Vagina (tissue), 2 donors: ENCODE measurements at regions not wholly inside any gene's neighbourhood (a gene's known extent, or its start where the extent isn't known, plus 50 kb on each side); places are given as distances from the start of the nearest gene placed in this dataset.
"Not testable (repeated sequence)": the region's sequence is repeated elsewhere in the genome, so short reads cannot be mapped to it uniquely, and the experiment has no call there.

Source experiments
- DNase-seq, 2 donors: peaks; one replicate each; pipeline ENCODE4 v3.0.0-alpha.2; 2017; ENCODE audit errors: extremely low spot score in 2 of 2
- H3K27ac ChIP-seq: fragments of 200-600 bp; sonication (generic); one replicate; pipeline ENCODE4 v1.5.1; 2019
- H3K27me3 ChIP-seq: fragments of 200-600 bp; sonication (generic); one replicate; pipeline ENCODE4 v1.5.1; 2019
- H3K36me3 ChIP-seq, 2 donors: fragments of 200-600 bp; sonication (generic); one replicate each; pipeline ENCODE4 v1.5.1; 2017 to 2019
- H3K4me1 ChIP-seq: fragments of 200-600 bp; sonication (generic); one replicate; pipeline ENCODE4 v1.5.1; 2019
- H3K4me3 ChIP-seq, 2 donors: fragments of 200-600 bp; sonication (generic); 1 replicate in 1 of 2; 2 replicates in 1 of 2; pipeline ENCODE4 v1.5.1; 2016 to 2019
- H3K9me3 ChIP-seq: fragments of 200-600 bp; sonication (generic); one replicate; pipeline ENCODE4 v1.5.1; 2019
- CTCF ChIP-seq, 3 experiments: fragments of 450-650 bp in 2 of 3; fragments of 200-600 bp in 1 of 3; sonication (generic) in 1 of 3; IDR thresholded peaks; one replicate each; pipeline ENCODE4 v1.5.1; 2017 to 2019; ENCODE audit warnings: antibody characterized with exemption in 3 of 3, mild to moderate bottlenecking in 2 of 3, moderate library complexity in 2 of 3
- POLR2A ChIP-seq, 2 donors: fragments of 450-650 bp; IDR thresholded peaks; one replicate each; pipeline ENCODE4 v1.6.1; 2017; ENCODE audit warnings: antibody characterized with exemption in 2 of 2, mild to moderate bottlenecking in 2 of 2, moderate library complexity in 2 of 2
- POLR2AphosphoS5 ChIP-seq, 2 donors: sonication (generic); formaldehyde crosslinking; IDR thresholded peaks; one replicate each; pipeline ENCODE4 v1.9.0; 2017; ENCODE audit warnings: antibody characterized with exemption in 2 of 2, mild to moderate bottlenecking in 2 of 2, low read depth in 1 of 2; ENCODE audit not compliant: insufficient read depth in 1 of 2
- intact Hi-C: fragments of 100-400 bp; cut with DNase I; formaldehyde crosslinking; loops from one replicate; pipeline ENCODE4 v1.15.1; 2023

DNA sequence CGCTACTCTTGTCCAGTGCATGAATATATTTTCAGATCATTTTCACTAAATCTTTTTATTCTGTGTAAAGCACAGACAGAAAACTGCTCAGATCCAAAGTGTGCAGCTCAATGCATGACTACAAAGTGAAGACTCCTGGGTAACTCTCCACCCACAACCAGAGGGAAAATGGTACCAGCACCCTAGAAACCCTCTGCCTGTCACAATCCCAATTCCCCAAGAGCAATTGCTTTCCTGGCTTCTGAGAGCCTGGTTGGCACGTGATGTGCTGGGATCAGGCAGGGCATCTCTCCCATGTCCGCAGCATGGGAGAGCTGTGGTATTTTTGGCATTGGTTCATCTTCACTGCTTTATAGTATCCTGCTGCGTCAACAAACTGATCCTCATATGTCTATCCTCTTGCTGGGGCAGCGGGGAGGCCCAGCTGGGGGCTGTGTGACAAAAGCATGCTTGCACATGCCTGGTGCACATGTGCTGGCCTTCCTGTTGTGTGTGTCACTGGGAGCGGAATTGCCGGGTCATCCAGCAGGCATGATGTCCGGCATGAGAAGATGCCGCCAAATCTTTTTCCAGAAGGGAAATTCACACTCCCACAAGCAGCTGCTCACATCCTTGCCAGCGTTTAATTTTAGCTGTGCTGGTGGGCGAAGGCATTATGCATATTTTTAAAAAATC lies 278.9 kb upstream of the FOXF1 start:
- DNase-seq: no peak
- Histone ChIP-seq H3K9me3 (no peaks in the 10 kb centered on the region), H3K27me3 (no peaks in the 10 kb centered on the region), H3K4me1 (no peaks in the 10 kb centered on the region), H3K36me3 (no peaks in the 10 kb centered on the region), H3K27ac (no peak overlapping the region), H3K4me3 (no peak overlapping the region)
- TF ChIP-seq CTCF (IDR thresholded peaks at IDR 0.05) (no peak), POLR2AphosphoS5 (IDR thresholded peaks at IDR 0.05; ENCODE audit: insufficient read depth in 1 of 2, low read depth in 1 of 2) (no peak), POLR2A (IDR thresholded peaks at IDR 0.05) (no peak)
- intact Hi-C loops: no loop called here

GRCh38 chr16:86231996-86232350 lies 278.4 kb upstream of the FOXF1 start:
- Histone ChIP-seq H3K9me3 (no peaks in the 10 kb centered on the region), H3K4me1 (no peaks in the 10 kb centered on the region), H3K36me3 (no peaks in the 10 kb centered on the region), H3K4me3 (no peak overlapping the region), H3K27ac (no peak overlapping the region), H3K27me3 (no peaks in the 10 kb centered on the region)
- no peak for DNase-seq
- intact Hi-C loops: no loop called here
- TF ChIP-seq POLR2AphosphoS5 (IDR thresholded peaks at IDR 0.05; ENCODE audit: insufficient read depth in 1 of 2, low read depth in 1 of 2) (no peak), POLR2A (IDR thresholded peaks at IDR 0.05) (no peak), CTCF (IDR thresholded peaks at IDR 0.05) (no peak)

DNA sequence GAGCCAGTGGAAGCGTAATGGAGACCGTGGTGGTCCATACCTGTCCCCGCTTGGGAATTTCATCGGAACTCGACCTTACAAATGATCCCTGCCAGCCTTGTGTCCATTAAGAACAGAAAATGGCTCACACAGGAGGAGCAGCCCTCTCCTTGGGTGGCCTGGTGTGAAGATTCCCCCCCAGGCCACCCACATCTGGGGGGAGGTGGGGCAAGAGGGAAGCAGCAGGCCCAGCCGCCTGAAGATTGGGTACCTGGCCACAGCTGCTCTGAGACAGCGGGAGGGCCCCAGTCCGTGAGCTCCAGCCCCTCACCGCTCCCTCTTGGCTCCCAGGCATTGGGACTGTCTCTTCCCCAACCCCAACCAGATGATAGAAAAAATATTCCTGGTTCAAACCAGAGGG lies 277.8 kb upstream of the FOXF1 start:
- H3K9me3 ChIP-seq: no peaks in the 10 kb centered on the region
- no peak for DNase-seq
- H3K4me1 ChIP-seq: no peaks in the 10 kb centered on the region
- TF ChIP-seq CTCF (IDR thresholded peaks at IDR 0.05) (no peak), POLR2A (IDR thresholded peaks at IDR 0.05) (no peak), POLR2AphosphoS5 (IDR thresholded peaks at IDR 0.05; ENCODE audit: insufficient read depth in 1 of 2, low read depth in 1 of 2) (no peak)
- H3K36me3 ChIP-seq: no peaks in the 10 kb centered on the region
- intact Hi-C loops: no loop called here
- no peak overlapping the region for H3K4me3 ChIP-seq
- H3K27ac ChIP-seq: no peak overlapping the region
- H3K27me3 ChIP-seq: no peaks in the 10 kb centered on the region

- H3K27me3 ChIP-seq, DNase-seq, H3K36me3 ChIP-seq, H3K4me3 ChIP-seq, H3K4me1 ChIP-seq, intact Hi-C loops, H3K9me3 ChIP-seq, H3K27ac ChIP-seq: not testable (repeated sequence)
Measured at GRCh38 chr16:86233506-86233905, 276.8 kb upstream of the FOXF1 start.

GRCh38 chr16:86239381-86239780 lies 270.9 kb upstream of the FOXF1 start:
- no peaks in the 10 kb centered on the region for H3K27me3 ChIP-seq
- no peak overlapping the region for H3K4me3 ChIP-seq
- no peak overlapping the region for H3K27ac ChIP-seq
- H3K36me3 ChIP-seq: no peaks in the 10 kb centered on the region
- H3K4me1 ChIP-seq: no peaks in the 10 kb centered on the region
- DNase-seq: no peak
- no peaks in the 10 kb centered on the region for H3K9me3 ChIP-seq
- peak in 1 of 3 experiments; percentile 10 for TF ChIP-seq CTCF (IDR thresholded peaks at IDR 0.05)
- no peak for TF ChIP-seq POLR2AphosphoS5 (IDR thresholded peaks at IDR 0.05; ENCODE audit: insufficient read depth in 1 of 2, low read depth in 1 of 2)
- TF ChIP-seq POLR2A (IDR thresholded peaks at IDR 0.05): no peak
- intact Hi-C loops: no loop called here
